ENCODE measurements at regions not wholly inside any gene's neighbourhood (a gene's known extent, or its start where the extent isn't known, plus 50 kb on each side); places are given as distances from the start of the nearest gene placed in this dataset.

GRCh38 chr1:219467524-219467923 is 145.4 kb downstream of the ZC3H11B start:
- DNase-seq, result no peak

- DNase-seq, result no peak
Observed at GRCh38 chr1:219466766-219467165, 146.1 kb downstream of the ZC3H11B start.

GRCh38 chr1:219465212-219466093 is 147.5 kb downstream of the ZC3H11B start:
- no peak for DNase-seq

- DNase-seq, result no peak
Observed at GRCh38 chr1:219463636-219464035, 149.3 kb downstream of the ZC3H11B start.

- DNase-seq, result no peak
Observed at GRCh38 chr1:219461981-219462400, 150.9 kb downstream of the ZC3H11B start.

GRCh38 chr1:219460896-219461815 is 151.7 kb downstream of the ZC3H11B start:
- no peak for DNase-seq

- DNase-seq, result no peak
Observed at GRCh38 chr1:219460081-219460895, 152.6 kb downstream of the ZC3H11B start.

GRCh38 chr1:219459351-219460080 is 153.4 kb downstream of the ZC3H11B start:
- no peak for DNase-seq

- DNase-seq, result no peak
Observed at GRCh38 chr1:219446288-219446687, 166.6 kb downstream of the ZC3H11B start.

- no peak for DNase-seq
Observed at GRCh38 chr1:219445864-219446263, 167.0 kb downstream of the ZC3H11B start.

- DNase-seq, result no peak
Observed at GRCh38 chr1:219444474-219444873, 168.4 kb downstream of the ZC3H11B start.

- DNase-seq, result no peak
Observed at GRCh38 chr1:219443763-219444162, 169.1 kb downstream of the ZC3H11B start.

GRCh38 chr1:219442611-219443061 is 170.3 kb downstream of the ZC3H11B start:
- no peak for DNase-seq

GRCh38 chr1:219441884-219442283 is 171.0 kb downstream of the ZC3H11B start:
- no peak for DNase-seq

- no peak for DNase-seq
Observed at GRCh38 chr1:219439376-219439775, 173.5 kb downstream of the ZC3H11B start.

GRCh38 chr1:219438386-219438785 is 174.5 kb downstream of the ZC3H11B start:
- DNase-seq, result no peak

GRCh38 chr1:219434923-219435297 is 178.0 kb downstream of the ZC3H11B start:
- no peak for DNase-seq

- no peak for DNase-seq
Observed at GRCh38 chr1:219434285-219434922, 178.5 kb downstream of the ZC3H11B start.

GRCh38 chr1:219433496-219434131 is 179.3 kb downstream of the ZC3H11B start:
- no peak for DNase-seq

- DNase-seq, result no peak
Observed at GRCh38 chr1:219433001-219433400, 179.9 kb downstream of the ZC3H11B start.

GRCh38 chr1:219432191-219432606 is 180.7 kb downstream of the ZC3H11B start:
- DNase-seq, result no peak
